ENCODE measurements at regions not wholly inside any gene's neighbourhood (a gene's known extent, or its start where the extent isn't known, plus 50 kb on each side); places are given as distances from the start of the nearest gene placed in this dataset.

DNA sequence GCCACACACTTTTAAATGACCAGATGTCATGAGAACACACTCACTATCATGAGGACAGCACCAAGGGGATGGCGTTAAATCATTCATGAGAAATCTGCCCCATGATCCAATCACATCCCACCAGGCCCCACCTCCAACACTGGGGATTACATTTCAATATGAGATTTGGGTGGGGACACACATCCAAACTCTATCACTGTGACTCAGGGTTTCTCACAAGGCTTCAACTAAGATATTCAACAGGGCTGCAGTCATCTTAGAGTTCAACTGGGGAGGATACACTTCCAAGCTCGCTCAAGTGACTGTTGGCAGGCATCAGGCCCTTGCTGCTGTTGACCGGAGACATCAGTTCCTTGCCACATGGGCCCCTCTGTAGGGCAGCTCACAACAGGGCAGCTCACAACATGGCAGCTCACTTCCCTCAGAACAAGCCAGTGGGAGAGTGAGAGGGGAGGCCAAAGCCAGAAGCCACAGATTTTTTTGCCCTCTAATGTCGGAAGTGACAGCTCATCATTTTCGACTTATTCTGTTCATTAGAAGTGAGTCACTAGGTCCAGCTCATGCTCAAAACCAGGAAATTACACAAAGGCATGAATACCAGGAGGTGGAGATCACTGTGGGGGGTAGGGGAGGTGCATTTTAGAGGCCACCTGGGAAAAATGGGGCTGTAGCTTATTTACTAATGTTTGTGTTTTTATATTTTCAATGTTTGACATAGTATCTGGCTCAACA, 50.8 kb upstream of the PTHLH start:
- DNase-seq (ENCODE audit: low read depth): peak; percentile 92
- no peak overlapping the region for H3K4me3 ChIP-seq (ENCODE audit: low read length)
- TF ChIP-seq, protein P1, sequence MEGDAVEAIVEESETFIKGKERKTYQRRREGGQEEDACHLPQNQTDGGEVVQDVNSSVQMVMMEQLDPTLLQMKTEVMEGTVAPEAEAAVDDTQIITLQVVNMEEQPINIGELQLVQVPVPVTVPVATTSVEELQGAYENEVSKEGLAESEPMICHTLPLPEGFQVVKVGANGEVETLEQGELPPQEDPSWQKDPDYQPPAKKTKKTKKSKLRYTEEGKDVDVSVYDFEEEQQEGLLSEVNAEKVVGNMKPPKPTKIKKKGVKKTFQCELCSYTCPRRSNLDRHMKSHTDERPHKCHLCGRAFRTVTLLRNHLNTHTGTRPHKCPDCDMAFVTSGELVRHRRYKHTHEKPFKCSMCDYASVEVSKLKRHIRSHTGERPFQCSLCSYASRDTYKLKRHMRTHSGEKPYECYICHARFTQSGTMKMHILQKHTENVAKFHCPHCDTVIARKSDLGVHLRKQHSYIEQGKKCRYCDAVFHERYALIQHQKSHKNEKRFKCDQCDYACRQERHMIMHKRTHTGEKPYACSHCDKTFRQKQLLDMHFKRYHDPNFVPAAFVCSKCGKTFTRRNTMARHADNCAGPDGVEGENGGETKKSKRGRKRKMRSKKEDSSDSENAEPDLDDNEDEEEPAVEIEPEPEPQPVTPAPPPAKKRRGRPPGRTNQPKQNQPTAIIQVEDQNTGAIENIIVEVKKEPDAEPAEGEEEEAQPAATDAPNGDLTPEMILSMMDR (conservative IDR thresholded peaks at IDR 0.05; ENCODE audit: low read length): no peak

DNA sequence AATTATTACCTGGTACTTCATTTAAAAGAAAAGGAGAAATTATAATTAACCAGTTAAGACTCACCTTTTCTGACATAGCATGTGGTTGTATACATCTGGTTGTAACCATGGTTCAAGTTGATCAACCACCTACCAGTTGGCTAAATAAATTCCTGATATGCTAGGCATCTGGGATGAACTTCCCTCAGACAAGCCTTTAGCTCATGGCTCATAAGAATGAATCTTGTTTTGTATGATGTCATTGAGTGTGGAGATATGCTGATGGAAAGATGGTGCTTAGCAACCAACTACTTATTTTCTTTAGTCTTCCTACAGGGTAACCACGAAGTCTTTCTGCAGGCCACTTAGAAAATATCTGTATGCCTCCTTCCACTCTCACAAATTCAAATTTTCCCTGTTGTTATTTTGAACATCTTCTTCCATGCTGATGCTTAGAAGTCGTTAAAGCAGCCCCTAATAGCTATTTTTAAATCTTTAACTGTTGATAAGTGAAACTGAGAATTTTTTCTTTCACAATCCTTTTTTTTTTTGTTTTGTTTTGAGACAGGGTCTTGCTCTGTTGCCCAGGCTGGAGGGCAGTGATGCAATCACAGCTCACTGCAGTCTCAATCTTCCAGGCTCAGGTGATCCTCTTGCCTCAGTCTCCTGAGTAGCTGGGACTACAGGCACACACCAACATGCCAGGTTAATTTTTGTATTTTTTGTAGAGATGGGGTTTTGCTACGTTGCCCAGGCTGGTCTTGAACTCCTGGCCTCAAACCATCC, 51.9 kb upstream of the PTHLH start:
- peak; percentile 87 for DNase-seq (ENCODE audit: low read depth)
- H3K4me3 ChIP-seq (ENCODE audit: low read length): no peak overlapping the region
- TF ChIP-seq, protein P1 (conservative IDR thresholded peaks at IDR 0.05; ENCODE audit: low read length): no peak

DNA sequence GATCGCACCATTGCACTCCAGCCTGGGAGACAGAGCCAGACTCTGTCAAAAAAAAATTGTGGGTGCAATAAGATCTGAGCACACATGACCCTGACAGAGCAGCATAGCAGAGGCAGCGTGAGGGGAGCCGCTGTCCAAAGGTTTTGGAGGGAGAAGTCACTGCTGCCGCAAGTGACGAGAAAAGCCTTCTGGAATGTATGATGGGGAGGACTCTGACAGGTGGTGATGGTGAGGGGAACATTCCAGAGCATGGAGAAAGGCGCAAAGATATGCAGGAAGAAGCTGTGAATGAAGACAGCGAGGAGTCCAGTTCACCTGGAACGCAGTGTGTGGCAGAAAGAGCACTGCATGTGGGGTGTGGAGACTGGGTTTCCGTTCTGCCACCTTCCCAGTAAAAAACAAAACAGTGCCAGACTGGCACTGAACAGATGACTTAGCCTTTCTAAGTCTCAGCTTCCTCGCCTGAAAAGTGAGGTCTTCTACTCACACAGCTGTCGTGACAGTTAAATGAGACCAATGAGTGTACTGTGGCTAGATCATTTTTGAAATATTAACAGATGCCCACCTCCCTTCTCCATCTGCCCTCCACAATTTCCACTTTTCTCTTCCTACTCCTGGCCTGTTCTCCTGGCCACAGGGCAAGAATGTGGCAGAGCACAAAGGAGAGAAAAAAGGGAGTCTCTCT, 53.4 kb upstream of the PTHLH start:
- TF ChIP-seq, protein P1 (conservative IDR thresholded peaks at IDR 0.05; ENCODE audit: low read length): no peak
- no peak overlapping the region for H3K4me3 ChIP-seq (ENCODE audit: low read length)
- DNase-seq (ENCODE audit: low read depth): no peak

DNA sequence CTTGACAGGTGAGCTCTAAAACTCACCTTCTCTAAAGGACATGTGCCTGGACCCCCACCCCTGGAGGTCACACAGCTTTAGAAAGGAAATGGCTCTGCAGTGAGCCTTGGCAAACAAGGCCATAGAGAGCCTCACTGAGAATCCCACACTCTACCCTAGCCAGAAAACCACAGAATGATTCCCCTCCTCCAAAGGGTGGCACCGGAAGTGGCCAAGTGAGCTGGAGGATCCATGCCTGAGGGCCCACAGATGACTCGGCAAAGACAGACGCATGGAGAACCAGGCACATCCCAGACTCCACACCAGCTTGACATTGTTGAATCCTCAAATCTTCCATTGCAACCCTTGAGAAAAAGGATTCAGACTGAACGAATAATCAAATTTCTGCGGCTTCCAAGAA, 54.2 kb upstream of the PTHLH start:
- H3K4me3 ChIP-seq (ENCODE audit: low read length): no peak overlapping the region
- peak; percentile 37 for DNase-seq (ENCODE audit: low read depth)
- TF ChIP-seq, protein P1 (conservative IDR thresholded peaks at IDR 0.05; ENCODE audit: low read length): no peak

DNA sequence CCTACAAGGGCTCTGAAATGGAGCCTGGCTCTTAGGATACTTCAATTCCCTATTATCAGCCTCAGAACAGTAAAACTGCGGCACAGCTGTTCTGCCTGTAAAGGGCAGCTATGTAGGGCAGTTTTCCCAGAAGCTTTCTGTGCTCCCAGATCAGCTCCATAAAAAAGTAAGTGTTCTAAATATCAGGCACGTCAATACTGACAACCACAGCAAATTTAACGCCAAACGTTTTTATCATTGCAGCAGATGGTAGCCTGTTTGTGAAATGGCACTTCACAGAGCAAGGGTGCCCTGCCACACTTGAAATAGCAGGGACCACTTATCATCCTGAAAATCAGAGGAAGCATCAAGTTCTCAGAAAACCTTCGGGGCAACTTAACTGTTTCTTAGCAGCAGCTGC, 54.8 kb upstream of the PTHLH start:
- no peak for DNase-seq (ENCODE audit: low read depth)
- TF ChIP-seq, protein P1 (conservative IDR thresholded peaks at IDR 0.05; ENCODE audit: low read length): no peak
- H3K4me3 ChIP-seq (ENCODE audit: low read length): no peak overlapping the region

DNA sequence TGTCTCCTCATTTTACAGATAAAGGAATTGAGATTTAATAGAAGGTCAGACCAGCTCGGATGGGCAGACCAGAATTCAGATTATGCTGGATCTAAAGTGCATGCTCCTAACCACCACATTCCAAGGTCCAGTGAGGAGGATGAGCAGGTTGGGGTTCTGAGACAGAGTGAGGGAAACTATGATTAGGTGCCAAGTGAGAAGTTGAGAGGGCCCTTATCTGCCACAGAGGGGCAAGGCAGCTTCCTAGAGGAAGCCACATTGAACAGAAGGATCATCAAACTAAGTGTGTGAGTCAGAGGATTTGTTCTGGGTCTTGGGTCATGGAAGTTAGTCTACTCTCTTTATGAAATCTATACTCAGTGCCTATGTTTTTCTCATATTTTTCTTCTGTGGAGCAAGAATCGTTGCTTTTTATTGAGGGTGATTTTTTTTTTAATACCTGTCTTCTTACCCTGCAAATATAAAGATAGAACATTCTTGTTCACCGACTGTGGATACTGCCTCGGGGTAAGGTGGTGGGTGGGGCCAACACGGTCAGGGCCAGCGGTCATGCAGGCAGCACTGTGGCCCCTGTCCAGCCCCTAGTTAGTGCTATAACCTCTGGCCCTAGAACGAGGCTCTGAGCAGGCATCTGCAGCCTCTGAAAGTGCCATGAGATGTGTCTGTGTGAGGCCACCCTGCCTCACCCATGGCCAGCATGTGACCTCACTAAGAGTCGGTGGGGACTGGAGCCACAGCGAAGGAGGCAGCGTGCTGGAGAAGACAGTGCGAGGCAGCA, 55.6 kb upstream of the PTHLH start:
- TF ChIP-seq, protein P1 (conservative IDR thresholded peaks at IDR 0.05; ENCODE audit: low read length): no peak
- H3K4me3 ChIP-seq (ENCODE audit: low read length): no peak overlapping the region
- no peak for DNase-seq (ENCODE audit: low read depth)
